ENCODE measurements at regions not wholly inside any gene's neighbourhood (a gene's known extent, or its start where the extent isn't known, plus 50 kb on each side); places are given as distances from the start of the nearest gene placed in this dataset.
"Not testable (repeated sequence)": the region's sequence is repeated elsewhere in the genome, so short reads cannot be mapped to it uniquely, and the experiment has no call there.

DNA sequence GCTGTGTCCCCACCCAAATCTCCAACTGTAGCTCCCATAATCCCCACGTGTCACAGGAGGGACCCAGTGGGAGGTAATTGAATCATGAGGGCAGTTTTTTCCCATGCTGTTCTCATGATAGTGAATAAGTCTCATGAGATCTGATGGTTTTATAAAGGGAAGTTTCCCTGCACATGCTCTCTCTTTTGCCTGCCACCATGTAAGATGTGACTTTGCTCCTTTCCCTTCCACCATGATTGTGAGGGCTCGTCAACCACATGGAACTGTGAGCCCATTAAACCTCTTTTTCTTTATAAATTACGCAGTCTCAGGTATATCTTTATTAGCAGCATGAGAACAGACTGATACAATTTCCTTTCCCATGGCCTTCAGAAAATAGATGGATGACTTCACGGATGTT is 76.8 kb upstream of the ATP8B1 start:
- TF ChIP-seq GABPA (IDR thresholded peaks at IDR 0.05; ENCODE audit: low read depth); EP300 (IDR thresholded peaks at IDR 0.05; ENCODE audit: borderline replicate concordance in 1 of 2, low read depth in 1 of 2, low read length in 1 of 2); EZH2phosphoT487 (IDR thresholded peaks at IDR 0.05; ENCODE audit: borderline replicate concordance, low read depth); CHD2 (IDR thresholded peaks at IDR 0.05; ENCODE audit: low read length, partially characterized antibody); RAD21 (IDR thresholded peaks at IDR 0.05; ENCODE audit: low read length); TAF1 (IDR thresholded peaks at IDR 0.05; ENCODE audit: borderline replicate concordance, low read depth, low read length); YY1 (IDR thresholded peaks at IDR 0.05; ENCODE audit: low read depth); SMC3 (IDR thresholded peaks at IDR 0.05; ENCODE audit: low read depth, low read length): not testable (repeated sequence)
- TF ChIP-seq, protein P1, sequence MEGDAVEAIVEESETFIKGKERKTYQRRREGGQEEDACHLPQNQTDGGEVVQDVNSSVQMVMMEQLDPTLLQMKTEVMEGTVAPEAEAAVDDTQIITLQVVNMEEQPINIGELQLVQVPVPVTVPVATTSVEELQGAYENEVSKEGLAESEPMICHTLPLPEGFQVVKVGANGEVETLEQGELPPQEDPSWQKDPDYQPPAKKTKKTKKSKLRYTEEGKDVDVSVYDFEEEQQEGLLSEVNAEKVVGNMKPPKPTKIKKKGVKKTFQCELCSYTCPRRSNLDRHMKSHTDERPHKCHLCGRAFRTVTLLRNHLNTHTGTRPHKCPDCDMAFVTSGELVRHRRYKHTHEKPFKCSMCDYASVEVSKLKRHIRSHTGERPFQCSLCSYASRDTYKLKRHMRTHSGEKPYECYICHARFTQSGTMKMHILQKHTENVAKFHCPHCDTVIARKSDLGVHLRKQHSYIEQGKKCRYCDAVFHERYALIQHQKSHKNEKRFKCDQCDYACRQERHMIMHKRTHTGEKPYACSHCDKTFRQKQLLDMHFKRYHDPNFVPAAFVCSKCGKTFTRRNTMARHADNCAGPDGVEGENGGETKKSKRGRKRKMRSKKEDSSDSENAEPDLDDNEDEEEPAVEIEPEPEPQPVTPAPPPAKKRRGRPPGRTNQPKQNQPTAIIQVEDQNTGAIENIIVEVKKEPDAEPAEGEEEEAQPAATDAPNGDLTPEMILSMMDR (IDR thresholded peaks at IDR 0.05) = not testable (repeated sequence)
- TF ChIP-seq, protein P2, sequence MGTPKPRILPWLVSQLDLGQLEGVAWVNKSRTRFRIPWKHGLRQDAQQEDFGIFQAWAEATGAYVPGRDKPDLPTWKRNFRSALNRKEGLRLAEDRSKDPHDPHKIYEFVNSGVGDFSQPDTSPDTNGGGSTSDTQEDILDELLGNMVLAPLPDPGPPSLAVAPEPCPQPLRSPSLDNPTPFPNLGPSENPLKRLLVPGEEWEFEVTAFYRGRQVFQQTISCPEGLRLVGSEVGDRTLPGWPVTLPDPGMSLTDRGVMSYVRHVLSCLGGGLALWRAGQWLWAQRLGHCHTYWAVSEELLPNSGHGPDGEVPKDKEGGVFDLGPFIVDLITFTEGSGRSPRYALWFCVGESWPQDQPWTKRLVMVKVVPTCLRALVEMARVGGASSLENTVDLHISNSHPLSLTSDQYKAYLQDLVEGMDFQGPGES (IDR thresholded peaks at IDR 0.05; ENCODE audit: low read depth, low read length) = not testable (repeated sequence)
